ENCODE measurements at regions not wholly inside any gene's neighbourhood (a gene's known extent, or its start where the extent isn't known, plus 50 kb on each side); places are given as distances from the start of the nearest gene placed in this dataset.

GRCh38 chr10:131840788-131841118 is 60.1 kb upstream of the PPP2R2D start:
- no peak for TF ChIP-seq REST (IDR thresholded peaks at IDR 0.05)
- no peak for TF ChIP-seq POLR2A (IDR thresholded peaks at IDR 0.05; ENCODE audit: low read length)
- TF ChIP-seq BHLHE40 (IDR thresholded peaks at IDR 0.05; ENCODE audit: low read depth, low read length) = no peak
- TF ChIP-seq CTCF (IDR thresholded peaks at IDR 0.05) = no peak
- no peak for TF ChIP-seq SMC3 (IDR thresholded peaks at IDR 0.05)
- no peak for TF ChIP-seq SREBF2 (IDR thresholded peaks at IDR 0.05)
- no peak for TF ChIP-seq CBX8 (IDR thresholded peaks at IDR 0.05)
- TF ChIP-seq E2F6 (IDR thresholded peaks at IDR 0.05; ENCODE audit: borderline replicate concordance, low read depth) = no peak
